Keratinocyte (primary cell): ENCODE measurements at regions not wholly inside any gene's neighbourhood (a gene's known extent, or its start where the extent isn't known, plus 50 kb on each side); places are given as distances from the start of the nearest gene placed in this dataset.

Experiments used
- DNase-seq: peaks from one replicate; pipeline ENCODE4 v3.0.0-alpha.2; 2011; ENCODE audit warnings: low read depth, missing footprints, low spot score
- FAIRE-seq: peaks from 2 replicates; lab custom pipeline; 2011; peaks lifted over from hg19 to GRCh38; lab: Jason Lieb, UNC
- H2AFZ ChIP-seq: 2 replicates; pipeline ENCODE4 v1.6.0; 2012; ENCODE audit warnings: low read length, control low read depth, inconsistent platforms; ENCODE audit not compliant: control insufficient read depth
- H3K27ac ChIP-seq: 2 replicates; pipeline ENCODE4 v1.5.1; 2011; ENCODE audit warnings: low read length; ENCODE audit not compliant: control insufficient read depth, insufficient read depth
- H3K27me3 ChIP-seq: 3 replicates; pipeline ENCODE4 v1.6.0; 2011; ENCODE audit warnings: low read length; ENCODE audit not compliant: control insufficient read depth, insufficient read depth; ENCODE audit errors: extremely low read depth
- H3K36me3 ChIP-seq, 2 experiments: 2 replicates in 1 of 2; 3 replicates in 1 of 2; pipeline ENCODE4 v1.5.1; 2011; ENCODE audit warnings: low read length in 2 of 2, mild to moderate bottlenecking in 1 of 2; ENCODE audit not compliant: control insufficient read depth in 2 of 2, insufficient read depth in 2 of 2; ENCODE audit errors: extremely low read depth in 1 of 2
- H3K4me1 ChIP-seq: 3 replicates; pipeline ENCODE4 v1.5.1; 2011; ENCODE audit warnings: low read length; ENCODE audit not compliant: control insufficient read depth, insufficient read depth; ENCODE audit errors: extremely low read depth
- H3K4me2 ChIP-seq: 3 replicates; pipeline ENCODE4 v1.6.0; 2011; ENCODE audit warnings: low read depth, low read length; ENCODE audit not compliant: control insufficient read depth, insufficient read depth; ENCODE audit errors: extremely low read depth
- H3K4me3 ChIP-seq, 3 experiments: fragments of 200-600 bp in 1 of 3; sonication (generic) in 1 of 3; 2 replicates in 2 of 3; 3 replicates in 1 of 3; pipeline ENCODE4 v1.5.1; 2011 to 2016; ENCODE audit warnings: low read length in 3 of 3, mild to moderate bottlenecking in 3 of 3, control low read depth in 2 of 3, inconsistent platforms in 1 of 3, low read depth in 1 of 3, mixed read lengths in 1 of 3, mixed run types in 1 of 3, moderate library complexity in 1 of 3; ENCODE audit not compliant: control insufficient read depth in 2 of 3, insufficient read depth in 2 of 3; ENCODE audit errors: extremely low read depth in 1 of 3
- H3K79me2 ChIP-seq: 2 replicates; pipeline ENCODE4 v1.6.0; 2012; ENCODE audit warnings: low read length; ENCODE audit not compliant: control insufficient read depth, insufficient read depth
- H3K9ac ChIP-seq: 3 replicates; pipeline ENCODE4 v1.6.0; 2011; ENCODE audit warnings: low read length; ENCODE audit not compliant: control insufficient read depth, insufficient read depth; ENCODE audit errors: extremely low read depth
- H3K9me1 ChIP-seq: 3 replicates; pipeline ENCODE4 v1.6.0; 2011; ENCODE audit warnings: low read length; ENCODE audit not compliant: control insufficient read depth, insufficient read depth; ENCODE audit errors: extremely low read depth
- H3K9me3 ChIP-seq: 2 replicates; pipeline ENCODE4 v1.5.1; 2012; ENCODE audit warnings: low read depth, low read length; ENCODE audit not compliant: control insufficient read depth
- H4K20me1 ChIP-seq: 3 replicates; pipeline ENCODE4 v1.6.0; 2011; ENCODE audit warnings: low read length; ENCODE audit not compliant: control insufficient read depth, insufficient read depth; ENCODE audit errors: extremely low read depth
- EZH2 ChIP-seq: IDR thresholded peaks from one replicate; pipeline ENCODE4 v1.6.1; 2012; ENCODE audit warnings: inconsistent platforms, mild to moderate bottlenecking, low read length, moderate library complexity
- dilution Hi-C: fragments of 300-500 bp; cut with MboI; formaldehyde crosslinking; loops from one replicate; pipeline ENCODE4 v1.7.0; 2020; ENCODE audit warnings: low sequenced_read_pairs; ENCODE audit not compliant: extremely low pct_ligation_motif_present
- TF ChIP-seq, protein P1 (sequence below), 3 experiments: IDR thresholded peaks in 1 of 3; conservative IDR thresholded peaks in 1 of 3; optimal IDR thresholded peaks in 1 of 3; 2 replicates in 2 of 3; 3 replicates in 1 of 3; pipeline versions ENCODE3 to v1.5.1; 2011; ENCODE audit warnings: low read length in 3 of 3, mild to moderate bottlenecking in 3 of 3, moderate library complexity in 2 of 3, control low read depth in 1 of 3, inconsistent platforms in 1 of 3; ENCODE audit not compliant: insufficient read depth in 2 of 3; ENCODE audit errors: extremely low read depth in 1 of 3

DNA sequence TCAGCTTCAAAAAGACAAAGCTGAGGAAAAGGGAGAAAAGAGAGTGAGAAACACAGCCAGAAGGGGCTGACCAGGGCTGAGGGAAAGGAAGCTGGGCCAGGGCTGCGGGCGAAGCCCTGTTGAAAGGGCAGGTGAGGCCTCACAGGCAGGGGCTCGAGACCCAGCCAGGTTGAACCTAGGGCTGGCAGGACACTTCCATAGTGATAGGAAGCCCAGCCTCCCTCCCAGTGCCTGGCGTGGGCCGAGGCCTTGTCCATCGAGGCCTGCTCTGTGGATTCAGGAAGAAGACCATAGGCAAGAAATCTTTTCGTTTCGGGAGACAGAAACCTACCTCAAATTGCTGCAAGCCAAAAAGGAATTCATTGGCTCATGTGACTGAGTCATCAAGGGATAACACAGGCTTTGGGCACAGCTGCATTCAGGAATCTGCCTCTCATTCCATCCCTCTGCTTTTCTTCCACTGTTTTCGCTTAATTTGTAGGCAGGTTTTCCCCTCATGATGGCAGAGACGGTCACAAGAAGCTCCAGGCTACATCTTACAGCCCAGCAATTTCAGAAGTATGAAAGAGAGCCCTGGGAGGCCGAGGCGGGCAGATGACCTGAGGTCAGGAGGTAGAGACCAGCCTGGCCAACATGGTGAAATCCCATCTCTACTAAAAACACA is 311.1 kb upstream of the SULF2 start:
- Histone ChIP-seq H3K27me3 (peaks cover 4% of the 10 kb centered on the region), H2AFZ (no peak overlapping the region), H3K9ac (no peak overlapping the region), H3K27ac (no peak overlapping the region), H3K9me3 (no peaks in the 10 kb centered on the region), H3K4me1 (no peaks in the 10 kb centered on the region), H3K9me1 (no peaks in the 10 kb centered on the region), H4K20me1 (no peaks in the 10 kb centered on the region), H3K4me3 (no peak overlapping the region), H3K36me3 (no peaks in the 10 kb centered on the region), H3K4me2 (no peak overlapping the region), H3K79me2 (no peaks in the 10 kb centered on the region)
- no peak for TF ChIP-seq EZH2
- TF ChIP-seq, protein P1, sequence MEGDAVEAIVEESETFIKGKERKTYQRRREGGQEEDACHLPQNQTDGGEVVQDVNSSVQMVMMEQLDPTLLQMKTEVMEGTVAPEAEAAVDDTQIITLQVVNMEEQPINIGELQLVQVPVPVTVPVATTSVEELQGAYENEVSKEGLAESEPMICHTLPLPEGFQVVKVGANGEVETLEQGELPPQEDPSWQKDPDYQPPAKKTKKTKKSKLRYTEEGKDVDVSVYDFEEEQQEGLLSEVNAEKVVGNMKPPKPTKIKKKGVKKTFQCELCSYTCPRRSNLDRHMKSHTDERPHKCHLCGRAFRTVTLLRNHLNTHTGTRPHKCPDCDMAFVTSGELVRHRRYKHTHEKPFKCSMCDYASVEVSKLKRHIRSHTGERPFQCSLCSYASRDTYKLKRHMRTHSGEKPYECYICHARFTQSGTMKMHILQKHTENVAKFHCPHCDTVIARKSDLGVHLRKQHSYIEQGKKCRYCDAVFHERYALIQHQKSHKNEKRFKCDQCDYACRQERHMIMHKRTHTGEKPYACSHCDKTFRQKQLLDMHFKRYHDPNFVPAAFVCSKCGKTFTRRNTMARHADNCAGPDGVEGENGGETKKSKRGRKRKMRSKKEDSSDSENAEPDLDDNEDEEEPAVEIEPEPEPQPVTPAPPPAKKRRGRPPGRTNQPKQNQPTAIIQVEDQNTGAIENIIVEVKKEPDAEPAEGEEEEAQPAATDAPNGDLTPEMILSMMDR (optimal IDR thresholded peaks at IDR 0.05 in 1 of 3, IDR thresholded peaks at IDR 0.05 in 1 of 3, conservative IDR thresholded peaks at IDR 0.05 in 1 of 3; ENCODE audit: extremely low read depth in 1 of 3, insufficient read depth in 2 of 3, low read length in 3 of 3) = no peak
- FAIRE-seq = no peak
- no peak for DNase-seq
- dilution Hi-C loops = no loop called here

DNA sequence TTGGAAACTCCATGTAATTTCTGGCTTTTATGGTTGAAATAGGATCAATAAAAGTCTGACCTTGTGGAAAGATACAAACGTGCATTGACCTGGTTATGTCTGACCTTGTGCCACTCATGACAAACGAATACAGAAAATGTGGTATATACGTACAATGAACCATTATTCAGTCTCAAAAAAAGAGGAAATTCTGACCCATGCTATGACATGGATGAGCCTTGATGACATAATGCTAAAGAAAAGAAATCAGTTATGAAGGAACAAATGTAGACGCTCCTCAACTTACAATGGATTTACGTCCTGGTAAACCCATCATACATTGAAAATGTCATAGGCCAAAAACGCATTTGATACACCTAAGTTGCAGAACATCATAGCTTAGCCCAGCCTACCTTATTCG is 309.7 kb upstream of the SULF2 start:
- TF ChIP-seq, protein P1 (optimal IDR thresholded peaks at IDR 0.05 in 1 of 3, IDR thresholded peaks at IDR 0.05 in 1 of 3, conservative IDR thresholded peaks at IDR 0.05 in 1 of 3; ENCODE audit: extremely low read depth in 1 of 3, insufficient read depth in 2 of 3, low read length in 3 of 3) = no peak
- TF ChIP-seq EZH2 = no peak
- dilution Hi-C loops = no loop called here
- DNase-seq (no peak), FAIRE-seq (no peak)
- H3K9ac ChIP-seq = no peak overlapping the region
- H2AFZ ChIP-seq = no peak overlapping the region
- no peak overlapping the region for H3K4me3 ChIP-seq
- H3K36me3 ChIP-seq = no peaks in the 10 kb centered on the region
- peaks cover 9% of the 10 kb centered on the region for H3K27me3 ChIP-seq
- H3K27ac ChIP-seq = no peak overlapping the region
- H3K9me1 ChIP-seq = no peaks in the 10 kb centered on the region
- no peaks in the 10 kb centered on the region for H4K20me1 ChIP-seq
- H3K4me1 ChIP-seq = no peaks in the 10 kb centered on the region
- H3K4me2 ChIP-seq = no peak overlapping the region
- H3K79me2 ChIP-seq = no peaks in the 10 kb centered on the region
- no peaks in the 10 kb centered on the region for H3K9me3 ChIP-seq
